Activated CD8-positive, alpha-beta memory T cell treated with anti-CD3 and anti-CD28 coated beads, Interleukin-2, amount 10 ng/mL, durations not matched to agents 7 days and 5 days (primary cell): ENCODE measurements at regions not wholly inside any gene's neighbourhood (a gene's known extent, or its start where the extent isn't known, plus 50 kb on each side); places are given as distances from the start of the nearest gene placed in this dataset.
A peak's percentile ranks its signal among the peaks of the same experiment; 100 is the strongest.

ENCODE experiments used
- ATAC-seq: fragments of 150-1000 bp; cut with Tn5 transposase; one replicate; pipeline ENCODE4 v1.10.0; 2021; ENCODE audit warnings: moderate library complexity
- CTCF ChIA-PET: fragments of 350-600 bp; sonication (Branson Sonifier 250); formaldehyde crosslinking; loops from one replicate; lab custom pipeline; 2021; ENCODE audit warnings: antibody characterized with exemption; lab: Charles Lee
- DNase-seq: peaks from one replicate; pipeline ENCODE4 v3.0.0-alpha.2; 2020
- H3K27ac Mint-ChIP-seq: one replicate; pipeline ENCODE4 v1.8.0; 2021; ENCODE audit warnings: mild to moderate bottlenecking, mixed read lengths
- H3K27me3 Mint-ChIP-seq: one replicate; pipeline ENCODE4 v1.8.0; 2021; ENCODE audit warnings: mixed read lengths
- H3K36me3 Mint-ChIP-seq: one replicate; pipeline ENCODE4 v1.8.0; 2021; ENCODE audit warnings: mild to moderate bottlenecking, mixed read lengths
- H3K4me1 Mint-ChIP-seq: one replicate; pipeline ENCODE4 v1.8.0; 2021; ENCODE audit warnings: mixed read lengths
- H3K4me3 Mint-ChIP-seq: one replicate; pipeline ENCODE4 v1.8.0; 2021; ENCODE audit warnings: mild to moderate bottlenecking, moderate library complexity, mixed read lengths
- H3K9me3 Mint-ChIP-seq: one replicate; pipeline ENCODE4 v1.8.0; 2022; ENCODE audit warnings: low read depth, mixed read lengths

- DNase-seq, result peak; percentile 28
- Mint-ChIP-seq H3K4me3 (no peak overlapping the region), H3K36me3 (peaks cover 3% of the 10 kb centered on the region)
Observed at GRCh38 chr6:170096191-170096802, 194.6 kb downstream of the DLL1 start.

DNA sequence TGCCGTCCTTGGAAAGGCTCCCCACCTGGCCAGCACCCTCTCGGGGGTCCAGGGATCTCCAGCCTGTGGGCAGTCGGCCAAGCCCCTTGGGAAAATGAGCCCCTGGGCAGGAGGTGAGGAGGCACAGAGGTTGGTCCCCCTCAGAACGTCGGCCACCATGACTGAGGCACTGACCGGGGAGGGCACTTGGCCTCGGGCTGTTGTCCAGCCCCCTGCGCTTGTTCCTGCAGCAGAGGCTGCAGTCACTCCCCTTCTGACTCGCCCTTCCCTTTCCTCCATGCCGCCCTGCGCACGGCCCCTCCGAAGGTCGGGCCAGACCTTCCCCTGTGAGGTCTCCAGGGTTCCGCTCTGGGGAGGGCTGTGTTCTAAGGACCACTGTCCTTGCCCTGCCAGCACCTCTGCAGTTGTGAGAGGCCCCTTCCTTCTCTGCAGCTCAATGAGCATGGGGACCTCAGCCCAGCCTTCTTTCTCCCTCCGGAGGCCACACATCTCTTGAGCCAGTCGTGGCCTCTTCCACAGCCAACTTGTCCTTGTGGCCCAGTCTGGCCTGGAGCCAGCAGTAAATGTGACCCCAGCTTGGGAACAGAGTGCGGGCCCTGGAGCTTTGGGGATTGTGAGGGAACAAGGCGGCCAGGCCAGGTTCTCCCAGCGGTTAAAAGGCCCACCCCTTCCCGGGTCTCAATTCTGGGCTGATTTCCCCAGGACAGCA, 195.5 kb downstream of the DLL1 start:
- DNase-seq (peak; percentile 33), ATAC-seq (no peak)
- H3K36me3 Mint-ChIP-seq, result peaks cover 3% of the 10 kb centered on the region
- peaks cover 13% of the 10 kb centered on the region for H3K27me3 Mint-ChIP-seq
- peaks cover 4% of the 10 kb centered on the region for H3K4me1 Mint-ChIP-seq
- peaks cover 2% of the 10 kb centered on the region for H3K9me3 Mint-ChIP-seq
- no peak overlapping the region for H3K4me3 Mint-ChIP-seq
- H3K27ac Mint-ChIP-seq, result no peak overlapping the region
- CTCF ChIA-PET, result interaction anchor here (0.6 kb wide), 1 partner anchor 343 kb away, joined by 3 read pairs; no protein-coding TSS in a partner anchor

More at GRCh38 chr6:170096191-170096802, 194.6 kb downstream of the DLL1 start:
- CTCF ChIA-PET, result no interaction called here
- Mint-ChIP-seq H3K9me3 (peaks cover 2% of the 10 kb centered on the region), H3K27ac (no peak overlapping the region), H3K27me3 (peaks cover 13% of the 10 kb centered on the region), H3K4me1 (no peaks in the 10 kb centered on the region)
- ATAC-seq, result no peak

- peaks cover 10% of the 10 kb centered on the region for H3K4me1 Mint-ChIP-seq
- CTCF ChIA-PET, result interaction anchor here (0.6 kb wide), 1 partner anchor 343 kb away, joined by 3 read pairs; no protein-coding TSS in a partner anchor
- DNase-seq (peak; percentile 21), ATAC-seq (no peak)
- peaks cover under 1% of the 10 kb centered on the region for H3K9me3 Mint-ChIP-seq
- peaks cover 13% of the 10 kb centered on the region for H3K27me3 Mint-ChIP-seq
- H3K4me3 Mint-ChIP-seq, result no peak overlapping the region
- H3K27ac Mint-ChIP-seq, result no peak overlapping the region
- H3K36me3 Mint-ChIP-seq, result peaks cover under 1% of the 10 kb centered on the region
Observed at GRCh38 chr6:170094686-170095272, 196.1 kb downstream of the DLL1 start.

DNA sequence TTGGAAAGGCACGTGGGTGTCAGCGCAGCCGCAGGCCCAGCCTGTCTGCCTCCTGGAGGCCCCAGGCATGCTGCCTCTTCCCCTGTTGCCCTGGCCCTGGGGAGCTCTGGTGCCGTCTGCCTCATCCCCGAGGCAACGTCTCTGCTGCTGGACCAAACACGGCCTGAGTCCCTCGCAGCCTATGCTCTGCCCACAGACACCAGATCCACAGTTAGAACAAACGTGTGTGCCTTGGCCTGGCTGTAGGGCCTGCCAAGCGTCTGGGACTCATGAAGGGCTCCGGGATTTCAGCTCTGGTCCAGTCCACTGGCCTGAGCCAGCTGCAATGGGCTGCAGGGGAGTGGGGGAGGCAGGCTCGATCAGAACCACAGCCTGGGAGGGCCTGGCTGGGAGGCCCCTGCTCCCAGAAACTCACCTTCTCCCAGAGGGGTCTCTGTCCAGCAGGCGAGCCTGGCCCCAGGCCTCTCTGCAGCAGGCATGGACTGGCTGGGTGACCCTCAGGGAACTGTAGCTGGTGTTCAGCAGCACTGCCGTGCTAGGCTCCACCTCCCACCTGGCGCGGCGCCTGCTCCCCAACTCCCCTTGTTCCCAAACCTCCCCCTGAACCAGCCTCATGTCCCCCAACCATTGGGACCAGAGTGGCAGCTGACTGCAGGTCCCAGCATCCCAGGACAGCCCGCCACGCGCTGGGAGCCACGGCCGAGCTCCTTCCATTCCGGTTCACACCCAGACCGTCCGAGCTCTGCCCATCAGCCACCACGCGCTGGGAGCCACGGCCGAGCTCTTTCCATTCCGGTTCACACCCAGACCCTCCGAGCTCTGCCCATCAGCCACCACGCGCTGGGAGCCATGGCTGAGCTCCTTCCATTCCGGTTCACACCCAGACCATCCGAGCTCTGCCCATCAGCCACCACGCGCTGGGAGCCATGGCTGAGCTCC, 197.0 kb downstream of the DLL1 start:
- no peak overlapping the region for H3K27ac Mint-ChIP-seq
- H3K4me1 Mint-ChIP-seq, result peaks cover 18% of the 10 kb centered on the region
- peaks cover 8% of the 10 kb centered on the region for H3K27me3 Mint-ChIP-seq
- peak; percentile 35 for DNase-seq
- H3K36me3 Mint-ChIP-seq, result no peaks in the 10 kb centered on the region
- CTCF ChIA-PET, result no interaction called here
- H3K9me3 Mint-ChIP-seq, result no peaks in the 10 kb centered on the region
- no peak for ATAC-seq
- H3K4me3 Mint-ChIP-seq, result no peak overlapping the region

GRCh38 chr6:170093276-170093657, 197.6 kb downstream of the DLL1 start:
- ATAC-seq (no peak), DNase-seq (peak; percentile 35)
- Mint-ChIP-seq H3K27ac (no peak overlapping the region), H3K4me1 (peaks cover 25% of the 10 kb centered on the region), H3K27me3 (peaks cover 6% of the 10 kb centered on the region), H3K9me3 (no peaks in the 10 kb centered on the region), H3K4me3 (no peak overlapping the region), H3K36me3 (no peaks in the 10 kb centered on the region)
- CTCF ChIA-PET, result no interaction called here

GRCh38 chr6:170092826-170093225, 198.1 kb downstream of the DLL1 start:
- peaks cover 6% of the 10 kb centered on the region for H3K27me3 Mint-ChIP-seq
- H3K4me1 Mint-ChIP-seq, result peaks cover 29% of the 10 kb centered on the region
- H3K36me3 Mint-ChIP-seq, result peaks cover 2% of the 10 kb centered on the region
- no peak overlapping the region for H3K27ac Mint-ChIP-seq
- DNase-seq, result peak; percentile 28
- H3K9me3 Mint-ChIP-seq, result no peaks in the 10 kb centered on the region
- CTCF ChIA-PET, result no interaction called here
- H3K4me3 Mint-ChIP-seq, result no peak overlapping the region
- no peak for ATAC-seq

DNA sequence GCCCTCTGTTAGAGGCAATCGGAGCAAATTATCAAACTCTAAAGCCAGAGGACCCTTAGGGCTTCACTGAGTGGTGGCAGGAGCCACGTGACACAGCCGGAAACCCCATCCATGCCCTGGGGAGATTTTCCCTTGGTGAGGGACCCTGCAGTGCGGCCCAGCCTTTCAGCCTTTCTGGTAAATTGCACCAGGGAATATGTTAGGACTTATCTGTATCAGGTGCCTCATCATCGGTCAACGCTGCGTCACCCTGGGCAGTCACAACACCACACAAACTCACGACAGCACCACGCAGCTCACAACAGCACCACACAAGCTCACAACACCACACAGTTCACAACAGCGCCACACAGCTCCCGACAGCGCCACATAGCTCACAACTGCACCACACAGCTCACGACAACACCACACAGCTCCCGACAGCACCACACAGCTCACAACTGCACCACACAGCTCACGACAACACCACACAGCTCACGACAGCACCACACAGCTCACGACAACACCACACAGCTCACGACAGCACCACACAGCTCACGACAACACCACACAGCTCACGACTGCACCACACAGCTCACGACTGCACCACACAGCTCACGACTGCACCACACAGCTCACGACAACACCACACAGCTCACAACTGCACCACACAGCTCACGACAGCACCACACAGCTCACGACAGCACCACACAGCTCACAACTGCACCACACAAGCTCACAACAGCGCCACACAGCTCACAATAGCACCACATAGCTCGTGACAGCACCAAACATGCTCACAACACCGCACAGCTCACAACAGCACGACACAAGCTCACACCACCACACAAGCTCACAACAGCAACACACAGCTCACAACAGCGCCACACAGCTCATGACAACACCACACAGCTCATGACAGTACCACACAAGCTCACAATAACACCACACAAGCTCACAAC, 199.0 kb downstream of the DLL1 start:
- peak; percentile 34 for DNase-seq
- CTCF ChIA-PET, result no interaction called here
- peaks cover 6% of the 10 kb centered on the region for H3K27me3 Mint-ChIP-seq

GRCh38 chr6:170091000-170091638, 199.8 kb downstream of the DLL1 start:
- peaks cover 2% of the 10 kb centered on the region for H3K36me3 Mint-ChIP-seq
- DNase-seq, result peak; percentile 25
- no peak overlapping the region for H3K27ac Mint-ChIP-seq
- no peak overlapping the region for H3K4me3 Mint-ChIP-seq
- CTCF ChIA-PET, result no interaction called here
- ATAC-seq, result no peak
- no peaks in the 10 kb centered on the region for H3K9me3 Mint-ChIP-seq
- peaks cover 6% of the 10 kb centered on the region for H3K27me3 Mint-ChIP-seq
- H3K4me1 Mint-ChIP-seq, result peaks cover 35% of the 10 kb centered on the region

More for the DNA sequence above, 199.0 kb downstream of the DLL1 start:
- Mint-ChIP-seq H3K36me3 (peaks cover 2% of the 10 kb centered on the region), H3K9me3 (no peaks in the 10 kb centered on the region), H3K4me3 (no peak overlapping the region), H3K27ac (no peak overlapping the region), H3K4me1 (peaks cover 32% of the 10 kb centered on the region)
- ATAC-seq, result no peak

GRCh38 chr6:170090561-170090960, 200.3 kb downstream of the DLL1 start:
- H3K9me3 Mint-ChIP-seq, result no peaks in the 10 kb centered on the region
- ATAC-seq (no peak), DNase-seq (peak; percentile 37)
- H3K27ac Mint-ChIP-seq, result peak overlapping the region; percentile 97
- peaks cover 35% of the 10 kb centered on the region for H3K4me1 Mint-ChIP-seq
- CTCF ChIA-PET, result no interaction called here
- H3K4me3 Mint-ChIP-seq, result no peak overlapping the region
- H3K36me3 Mint-ChIP-seq, result peaks cover 2% of the 10 kb centered on the region
- H3K27me3 Mint-ChIP-seq, result peaks cover 2% of the 10 kb centered on the region

DNA sequence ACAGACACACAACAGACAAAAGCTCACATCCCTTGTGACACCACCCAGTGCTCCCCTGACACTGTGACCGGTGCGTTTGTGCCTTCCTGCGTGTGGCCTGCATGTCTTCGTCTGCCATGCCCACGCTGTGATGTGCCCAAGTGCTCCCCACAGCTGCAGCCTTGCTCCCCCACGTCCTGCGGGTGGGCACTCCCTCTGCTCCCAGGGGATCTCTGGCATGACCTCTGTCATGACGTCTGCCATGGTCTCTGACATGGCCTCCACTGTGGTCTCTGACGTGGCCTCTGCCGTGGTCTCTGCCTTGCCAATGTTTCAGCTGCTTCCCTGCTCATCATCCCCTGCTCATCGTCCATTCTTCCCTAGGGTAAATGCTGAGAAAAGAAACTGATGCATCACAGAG, 200.9 kb downstream of the DLL1 start:
- Mint-ChIP-seq H3K36me3 (peaks cover 2% of the 10 kb centered on the region), H3K27me3 (no peaks in the 10 kb centered on the region), H3K4me1 (peaks cover 35% of the 10 kb centered on the region), H3K4me3 (peak overlapping the region; percentile 79), H3K27ac (peak overlapping the region; percentile 97), H3K9me3 (no peaks in the 10 kb centered on the region)
- ATAC-seq, result peak; percentile 13
- CTCF ChIA-PET, result interaction anchor here (1.4 to 1.5 kb wide), 2 partner anchors 57 to 258 kb away, joined by 5 to 10 read pairs; no protein-coding TSS in a partner anchor
- DNase-seq, result peak; percentile 55

GRCh38 chr6:170088582-170088955, 202.3 kb downstream of the DLL1 start:
- peak overlapping the region; percentile 79 for H3K4me3 Mint-ChIP-seq
- no peaks in the 10 kb centered on the region for H3K27me3 Mint-ChIP-seq
- DNase-seq (peak; percentile 62), ATAC-seq (peak; percentile 27)
- peaks cover 2% of the 10 kb centered on the region for H3K36me3 Mint-ChIP-seq
- H3K27ac Mint-ChIP-seq, result peak overlapping the region; percentile 97
- CTCF ChIA-PET, result interaction anchor here (0.7 to 1.5 kb wide), 3 partner anchors 59 to 299 kb away, joined by 3 to 10 read pairs (median 5); no protein-coding TSS in a partner anchor
- peaks cover 35% of the 10 kb centered on the region for H3K4me1 Mint-ChIP-seq
- no peaks in the 10 kb centered on the region for H3K9me3 Mint-ChIP-seq
